Hepatocyte (in vitro differentiated cells): ENCODE measurements at regions not wholly inside any gene's neighbourhood (a gene's known extent, or its start where the extent isn't known, plus 50 kb on each side); places are given as distances from the start of the nearest gene placed in this dataset.

Experiments used
- DNase-seq: peaks from one replicate; pipeline ENCODE4 v3.0.0-alpha.2; 2016; ENCODE audit warnings: low spot score
- H2AFZ ChIP-seq: fragments of 200-600 bp; sonication (generic); 2 replicates; pipeline ENCODE4 v1.6.0; 2016; ENCODE audit warnings: antibody characterized with exemption, mild to moderate bottlenecking
- H3K27ac ChIP-seq: fragments of 200-600 bp; sonication (generic); 2 replicates; pipeline ENCODE4 v1.5.1; 2016; ENCODE audit warnings: mild to moderate bottlenecking
- H3K27me3 ChIP-seq: fragments of 200-600 bp; sonication (generic); 2 replicates; pipeline ENCODE4 v1.6.1; 2016
- H3K36me3 ChIP-seq: fragments of 200-600 bp; sonication (generic); replicated peaks from 2 replicates; pipeline ENCODE4 v1.5.1; 2016; ENCODE audit warnings: low read depth; ENCODE audit not compliant: insufficient read depth
- H3K4me1 ChIP-seq: fragments of 200-600 bp; sonication (generic); 2 replicates; pipeline ENCODE4 v1.5.1; 2016; ENCODE audit warnings: mild to moderate bottlenecking, moderate library complexity; ENCODE audit not compliant: insufficient read depth
- H3K4me2 ChIP-seq: fragments of 200-600 bp; sonication (generic); 2 replicates; pipeline ENCODE4 v1.6.0; 2016
- H3K4me3 ChIP-seq: fragments of 200-600 bp; sonication (generic); 2 replicates; pipeline ENCODE4 v1.5.1; 2016; ENCODE audit warnings: mild to moderate bottlenecking
- H3K79me2 ChIP-seq: fragments of 200-600 bp; sonication (generic); 2 replicates; pipeline ENCODE4 v1.6.0; 2017; ENCODE audit warnings: mild to moderate bottlenecking
- H3K9me2 ChIP-seq: fragments of 200-600 bp; sonication (generic); replicated peaks from 2 replicates; pipeline ENCODE4 v1.6.0; 2017; ENCODE audit warnings: mild to moderate bottlenecking; ENCODE audit not compliant: insufficient read depth
- H3K9me3 ChIP-seq: fragments of 200-600 bp; sonication (generic); 2 replicates; pipeline ENCODE4 v1.5.1; 2016; ENCODE audit warnings: low read depth, mild to moderate bottlenecking
- H4K20me1 ChIP-seq: fragments of 200-600 bp; sonication (generic); 2 replicates; pipeline ENCODE4 v1.6.0; 2016; ENCODE audit warnings: mild to moderate bottlenecking; ENCODE audit not compliant: insufficient read depth, poor library complexity, severe bottlenecking
- CTCF ChIP-seq: fragments of 200-600 bp; sonication (generic); IDR thresholded peaks from 2 replicates; pipeline ENCODE4 v1.5.1; 2016; ENCODE audit warnings: antibody characterized with exemption, mild to moderate bottlenecking; ENCODE audit not compliant: poor library complexity
- EZH2 ChIP-seq: fragments of 200-600 bp; sonication (generic); IDR thresholded peaks from 2 replicates; pipeline ENCODE4 v1.6.1; 2016; ENCODE audit warnings: antibody characterized with exemption, mild to moderate bottlenecking, borderline replicate concordance
- EZH2phosphoT487 ChIP-seq: fragments of 200-600 bp; sonication (generic); IDR thresholded peaks from one replicate; pipeline ENCODE4 v1.6.1; 2018; ENCODE audit warnings: antibody characterized with exemption, mild to moderate bottlenecking, low read depth, moderate library complexity; ENCODE audit not compliant: unreplicated experiment, severe bottlenecking
- WGBS: methylation state at CpG from one replicate; pipeline ENCODE4 v1.1.6; 2016; ENCODE audit warnings: low lambda C conversion rate; ENCODE audit errors: missing lambda C conversion rate; 5-methylcytosine and 5-hydroxymethylcytosine counted together

- Histone ChIP-seq H2AFZ (no peak overlapping the region), H3K9me3 (no peaks in the 10 kb centered on the region), H3K4me1 (no peaks in the 10 kb centered on the region), H3K4me3 (no peak overlapping the region), H3K4me2 (no peak overlapping the region), H3K9me2 (no peaks in the 10 kb centered on the region), H4K20me1 (no peaks in the 10 kb centered on the region), H3K27me3 (peaks cover 12% of the 10 kb centered on the region), H3K27ac (no peak overlapping the region), H3K36me3 (no peaks in the 10 kb centered on the region), H3K79me2 (no peaks in the 10 kb centered on the region)
- DNase-seq, result no peak
- WGBS, result 59% methylated on average over 4 of the region's 4 CpGs
- TF ChIP-seq EZH2phosphoT487 (no peak), CTCF (no peak), EZH2 (no peak)
Measured at GRCh38 chr20:52439375-52439774, 247.8 kb upstream of the ZFP64 start.

- H3K9me2 ChIP-seq, result no peaks in the 10 kb centered on the region
- no peaks in the 10 kb centered on the region for H4K20me1 ChIP-seq
- DNase-seq, result no peak
- no peak for TF ChIP-seq CTCF
- no peak for TF ChIP-seq EZH2phosphoT487
- no peak for TF ChIP-seq EZH2
- H3K4me3 ChIP-seq, result no peak overlapping the region
- WGBS, result 63% methylated on average over 8 of the region's 8 CpGs
- H3K79me2 ChIP-seq, result no peaks in the 10 kb centered on the region
- no peaks in the 10 kb centered on the region for H3K4me1 ChIP-seq
- no peak overlapping the region for H3K27ac ChIP-seq
- H3K27me3 ChIP-seq, result peaks cover 12% of the 10 kb centered on the region
- no peaks in the 10 kb centered on the region for H3K36me3 ChIP-seq
- no peak overlapping the region for H3K4me2 ChIP-seq
- no peak overlapping the region for H2AFZ ChIP-seq
- H3K9me3 ChIP-seq, result no peaks in the 10 kb centered on the region
Measured at GRCh38 chr20:52438326-52438963, 246.9 kb upstream of the ZFP64 start.

- no peak overlapping the region for H2AFZ ChIP-seq
- no peak overlapping the region for H3K27ac ChIP-seq
Measured at GRCh38 chr20:52434453-52434852, 242.9 kb upstream of the ZFP64 start.

More at GRCh38 chr20:52434453-52434852, 242.9 kb upstream of the ZFP64 start:
- Histone ChIP-seq H3K4me2 (no peak overlapping the region), H3K27me3 (peaks cover 4% of the 10 kb centered on the region), H4K20me1 (no peaks in the 10 kb centered on the region), H3K9me3 (no peaks in the 10 kb centered on the region), H3K4me3 (no peak overlapping the region), H3K9me2 (no peaks in the 10 kb centered on the region), H3K79me2 (no peaks in the 10 kb centered on the region), H3K4me1 (no peaks in the 10 kb centered on the region), H3K36me3 (no peaks in the 10 kb centered on the region)
- TF ChIP-seq CTCF (no peak), EZH2 (no peak), EZH2phosphoT487 (no peak)
- WGBS, result 96% methylated on average over 5 of the region's 5 CpGs
- DNase-seq, result no peak
